ENCODE measurements at regions not wholly inside any gene's neighbourhood (a gene's known extent, or its start where the extent isn't known, plus 50 kb on each side); places are given as distances from the start of the nearest gene placed in this dataset.

DNA sequence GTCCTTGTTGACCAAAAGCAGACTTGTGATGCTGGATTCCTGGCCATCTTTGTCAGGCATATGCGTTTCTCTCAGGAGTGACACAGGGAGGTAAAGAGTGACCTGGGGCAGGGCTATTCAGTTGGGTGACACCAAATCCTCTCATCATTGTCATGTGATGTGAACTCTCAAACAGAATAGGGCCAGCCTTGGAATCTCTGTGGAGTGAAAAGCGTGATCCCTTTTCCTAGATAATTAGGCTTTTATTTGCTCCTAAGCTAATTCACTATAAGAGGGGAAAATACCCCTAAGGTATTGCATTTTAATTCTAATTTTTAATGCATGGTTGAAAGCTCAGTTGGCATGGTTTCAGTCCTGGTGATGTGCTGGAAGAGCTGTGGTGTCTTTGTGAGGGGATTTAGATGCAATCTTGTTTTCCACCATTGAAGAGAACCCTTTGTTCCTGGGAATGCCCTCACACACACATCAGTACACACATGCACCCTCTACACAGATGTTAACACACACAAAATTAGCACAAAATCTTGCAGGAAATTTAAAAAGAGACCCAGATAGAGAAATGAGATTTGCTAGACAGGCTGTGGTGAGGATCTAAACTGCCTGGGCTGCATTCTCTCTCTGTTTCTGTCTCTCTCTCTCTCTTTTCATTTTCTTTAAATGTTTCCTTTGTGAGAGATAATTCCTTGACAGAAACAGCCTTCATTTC lies 349.9 kb downstream of the TSN start:
- Histone ChIP-seq H3K4me3 (no peak overlapping the region), H3K9me3 (no peaks in the 10 kb centered on the region), H3K4me1 (no peaks in the 10 kb centered on the region), H3K36me3 (no peaks in the 10 kb centered on the region), H3K27ac (no peak overlapping the region), H3K27me3 (peaks cover 20% of the 10 kb centered on the region)
- 96% methylated on average over 2 of the region's 2 CpGs; no CpG with 5 or more reads in 1 of the 2 donors for WGBS, 2 donors (ENCODE audit: low coverage in 1 of 2)
- ATAC-seq: no peak
- TF ChIP-seq EP300 (IDR thresholded peaks at IDR 0.05) (no peak), POLR2A (IDR thresholded peaks at IDR 0.05) (no peak), POLR2AphosphoS5 (IDR thresholded peaks at IDR 0.05) (no peak)
- TF ChIP-seq, protein P1, sequence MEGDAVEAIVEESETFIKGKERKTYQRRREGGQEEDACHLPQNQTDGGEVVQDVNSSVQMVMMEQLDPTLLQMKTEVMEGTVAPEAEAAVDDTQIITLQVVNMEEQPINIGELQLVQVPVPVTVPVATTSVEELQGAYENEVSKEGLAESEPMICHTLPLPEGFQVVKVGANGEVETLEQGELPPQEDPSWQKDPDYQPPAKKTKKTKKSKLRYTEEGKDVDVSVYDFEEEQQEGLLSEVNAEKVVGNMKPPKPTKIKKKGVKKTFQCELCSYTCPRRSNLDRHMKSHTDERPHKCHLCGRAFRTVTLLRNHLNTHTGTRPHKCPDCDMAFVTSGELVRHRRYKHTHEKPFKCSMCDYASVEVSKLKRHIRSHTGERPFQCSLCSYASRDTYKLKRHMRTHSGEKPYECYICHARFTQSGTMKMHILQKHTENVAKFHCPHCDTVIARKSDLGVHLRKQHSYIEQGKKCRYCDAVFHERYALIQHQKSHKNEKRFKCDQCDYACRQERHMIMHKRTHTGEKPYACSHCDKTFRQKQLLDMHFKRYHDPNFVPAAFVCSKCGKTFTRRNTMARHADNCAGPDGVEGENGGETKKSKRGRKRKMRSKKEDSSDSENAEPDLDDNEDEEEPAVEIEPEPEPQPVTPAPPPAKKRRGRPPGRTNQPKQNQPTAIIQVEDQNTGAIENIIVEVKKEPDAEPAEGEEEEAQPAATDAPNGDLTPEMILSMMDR (IDR thresholded peaks at IDR 0.05): no peak

DNA sequence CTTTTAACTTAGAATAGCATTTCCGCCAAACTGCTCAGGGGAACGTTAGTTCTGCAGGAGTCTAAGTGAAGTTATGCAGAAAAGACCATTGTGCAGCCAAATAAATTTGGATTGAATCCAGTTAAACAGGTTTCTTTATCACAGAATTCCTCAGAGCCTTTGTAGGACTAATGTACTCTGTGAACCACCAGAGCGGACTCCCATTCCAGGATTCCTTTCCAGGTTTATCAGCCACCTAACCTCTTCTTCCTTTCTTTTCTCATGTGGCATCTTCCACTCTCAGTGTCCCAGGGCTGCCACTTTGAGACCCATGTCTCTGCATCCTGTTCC lies 350.4 kb downstream of the TSN start:
- Histone ChIP-seq H3K27ac (no peak overlapping the region), H3K36me3 (no peaks in the 10 kb centered on the region), H3K4me3 (no peak overlapping the region), H3K9me3 (no peaks in the 10 kb centered on the region), H3K4me1 (no peaks in the 10 kb centered on the region), H3K27me3 (peaks cover 20% of the 10 kb centered on the region)
- ATAC-seq: no peak
- WGBS, 2 donors (ENCODE audit: low coverage in 1 of 2): 29 to 43% methylated on average over 3 of the region's 3 CpGs
- TF ChIP-seq POLR2A (IDR thresholded peaks at IDR 0.05) (no peak), POLR2AphosphoS5 (IDR thresholded peaks at IDR 0.05) (no peak)

DNA sequence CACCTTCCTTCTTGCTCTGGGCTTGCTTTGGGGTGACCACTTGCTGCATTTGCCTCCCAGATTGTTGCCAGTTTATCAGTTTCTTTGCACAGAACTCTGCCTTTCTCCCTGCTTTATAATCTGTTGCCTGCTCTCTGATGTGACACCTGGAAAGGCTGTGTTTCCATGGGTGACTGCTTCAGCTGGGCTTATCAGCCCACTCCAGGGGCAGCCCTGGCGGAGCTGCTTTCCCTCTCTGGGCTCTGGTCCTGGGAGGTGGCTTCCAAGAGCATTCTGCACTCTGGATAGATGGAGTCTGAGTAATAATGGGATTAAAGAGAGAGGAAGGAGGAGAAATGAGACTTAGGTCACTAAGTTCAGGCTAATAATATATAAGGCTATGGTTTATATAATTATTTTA lies 352.7 kb downstream of the TSN start:
- TF ChIP-seq POLR2A (IDR thresholded peaks at IDR 0.05): no peak

DNA sequence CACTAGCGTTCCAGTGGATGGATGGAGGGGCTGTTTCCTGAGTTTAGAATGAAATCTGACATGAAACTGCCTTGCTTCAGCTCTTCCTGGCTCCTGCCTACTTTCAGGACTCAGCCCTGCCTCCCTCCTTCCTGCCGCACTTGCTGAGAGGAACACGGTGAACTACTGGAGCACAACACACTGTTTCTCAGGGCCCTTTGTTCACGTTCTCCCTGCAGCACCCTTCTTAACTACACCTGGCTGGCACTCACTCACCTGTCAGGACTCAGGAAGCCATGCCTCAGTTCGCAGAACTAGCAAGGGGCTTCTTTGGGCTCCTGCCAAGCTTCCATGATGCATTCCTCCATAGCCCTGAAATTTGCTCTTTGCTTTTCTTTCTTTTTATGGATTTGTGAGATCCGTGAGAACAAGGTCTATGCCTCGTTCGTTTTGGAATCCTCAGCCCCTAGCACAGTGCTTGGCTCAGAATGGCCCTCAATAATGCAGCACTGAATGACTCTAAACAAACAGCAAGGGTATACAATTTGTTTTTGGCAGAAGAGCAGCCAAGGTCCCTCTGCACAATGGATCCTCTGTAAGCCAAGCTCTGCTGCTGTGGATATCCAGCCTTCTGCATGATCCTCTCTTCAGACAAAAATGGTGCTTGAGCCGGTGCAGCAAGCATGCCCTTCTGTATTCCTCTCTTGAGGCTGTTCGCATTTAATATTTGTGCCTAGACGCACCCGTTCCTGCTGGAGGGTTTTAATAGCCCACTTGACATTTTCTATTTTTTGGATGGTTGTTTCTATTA lies 357.0 kb downstream of the TSN start:
- Histone ChIP-seq H3K27ac (no peak overlapping the region), H3K36me3 (no peaks in the 10 kb centered on the region), H3K4me1 (no peaks in the 10 kb centered on the region), H3K4me3 (no peak overlapping the region), H3K27me3 (peaks cover 20% of the 10 kb centered on the region), H3K9me3 (no peaks in the 10 kb centered on the region)
- no peak for ATAC-seq
- TF ChIP-seq POLR2AphosphoS5 (IDR thresholded peaks at IDR 0.05) (no peak), POLR2A (IDR thresholded peaks at IDR 0.05) (no peak), EP300 (IDR thresholded peaks at IDR 0.05) (no peak)
- TF ChIP-seq, protein P1 (IDR thresholded peaks at IDR 0.05): no peak
- 67 to 70% methylated on average over 9 to 11 of the region's 12 CpGs for WGBS, 2 donors (ENCODE audit: low coverage in 1 of 2)

More for the DNA sequence above, 352.7 kb downstream of the TSN start:
- no peak for ATAC-seq
- peaks cover 20% of the 10 kb centered on the region for H3K27me3 ChIP-seq
- H3K36me3 ChIP-seq: no peaks in the 10 kb centered on the region
- H3K4me3 ChIP-seq: no peak overlapping the region
- no peaks in the 10 kb centered on the region for H3K4me1 ChIP-seq
- H3K27ac ChIP-seq: no peak overlapping the region
- H3K9me3 ChIP-seq: no peaks in the 10 kb centered on the region
- 80% methylated on average over 1 of the region's 1 CpG; no CpG with 5 or more reads in 1 of the 2 donors for WGBS, 2 donors (ENCODE audit: low coverage in 1 of 2)

DNA sequence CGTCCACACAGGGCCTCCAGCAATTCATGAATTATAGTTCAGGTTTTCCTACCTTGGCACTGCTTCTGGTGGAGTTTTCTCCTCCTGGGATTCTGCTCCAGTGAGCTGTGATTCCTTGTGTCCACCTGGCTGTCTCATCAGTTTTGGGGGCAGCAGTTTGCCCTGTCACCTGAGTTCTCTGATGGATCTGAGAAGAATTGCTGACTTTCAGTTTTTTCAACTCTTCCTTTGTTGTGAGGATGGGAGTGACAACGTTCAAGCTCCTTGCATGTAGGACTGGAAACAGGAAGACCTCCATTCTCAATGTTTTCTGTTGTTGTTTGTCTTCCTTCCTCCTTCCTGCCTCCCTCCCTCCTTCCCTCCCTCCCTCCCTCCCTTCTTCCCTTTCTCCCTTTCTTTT lies 359.0 kb downstream of the TSN start:
- Histone ChIP-seq H3K27ac (no peak overlapping the region), H3K27me3 (peaks cover 7% of the 10 kb centered on the region), H3K36me3 (no peaks in the 10 kb centered on the region), H3K4me1 (no peaks in the 10 kb centered on the region), H3K9me3 (no peaks in the 10 kb centered on the region), H3K4me3 (no peak overlapping the region)
- no peak for ATAC-seq
- WGBS, 2 donors (ENCODE audit: low coverage in 1 of 2): 37 to 44% methylated on average over 2 of the region's 2 CpGs
- TF ChIP-seq POLR2AphosphoS5 (IDR thresholded peaks at IDR 0.05) (no peak), EP300 (IDR thresholded peaks at IDR 0.05) (no peak), POLR2A (IDR thresholded peaks at IDR 0.05) (no peak)
- TF ChIP-seq, protein P1 (IDR thresholded peaks at IDR 0.05): no peak

DNA sequence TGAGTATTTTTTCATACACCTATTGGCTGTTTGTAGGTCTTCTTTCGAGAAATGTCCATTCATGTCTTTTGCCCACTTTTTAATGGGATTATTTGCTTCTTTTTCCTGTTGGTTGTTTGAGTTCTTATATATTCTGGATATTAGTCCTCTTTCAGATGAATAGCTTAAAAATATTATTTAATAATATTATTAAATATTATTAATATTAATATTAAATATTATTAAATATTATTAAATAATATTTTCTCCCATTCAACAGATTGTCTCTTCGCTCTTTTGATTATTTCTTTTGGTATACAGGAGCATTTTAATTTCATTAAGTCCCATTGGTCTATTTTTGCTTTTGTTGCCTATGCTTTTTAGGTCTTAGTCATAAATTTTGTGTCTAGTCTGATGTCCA lies 361.9 kb downstream of the TSN start:
- H3K9me3 ChIP-seq: peaks cover 0 to 7% (median 0%) of the 10 kb centered on the region in 3 donors
- TF ChIP-seq POLR2AphosphoS5 (IDR thresholded peaks at IDR 0.05) (no peak), POLR2A (IDR thresholded peaks at IDR 0.05) (no peak), EP300 (IDR thresholded peaks at IDR 0.05) (no peak)
- TF ChIP-seq, protein P1 (IDR thresholded peaks at IDR 0.05): no peak

More for the DNA sequence above, 361.9 kb downstream of the TSN start:
- 90 to 100% methylated on average over 2 of the region's 2 CpGs for WGBS, 2 donors (ENCODE audit: low coverage in 1 of 2)
- Histone ChIP-seq H3K27ac (no peak overlapping the region), H3K4me1 (no peaks in the 10 kb centered on the region), H3K4me3 (no peak overlapping the region), H3K36me3 (no peaks in the 10 kb centered on the region), H3K27me3 (no peaks in the 10 kb centered on the region)
- no peak for ATAC-seq

Measured in gastroesophageal sphincter (tissue), 4 donors.